ENCODE measurements at regions not wholly inside any gene's neighbourhood (a gene's known extent, or its start where the extent isn't known, plus 50 kb on each side); places are given as distances from the start of the nearest gene placed in this dataset.

DNA sequence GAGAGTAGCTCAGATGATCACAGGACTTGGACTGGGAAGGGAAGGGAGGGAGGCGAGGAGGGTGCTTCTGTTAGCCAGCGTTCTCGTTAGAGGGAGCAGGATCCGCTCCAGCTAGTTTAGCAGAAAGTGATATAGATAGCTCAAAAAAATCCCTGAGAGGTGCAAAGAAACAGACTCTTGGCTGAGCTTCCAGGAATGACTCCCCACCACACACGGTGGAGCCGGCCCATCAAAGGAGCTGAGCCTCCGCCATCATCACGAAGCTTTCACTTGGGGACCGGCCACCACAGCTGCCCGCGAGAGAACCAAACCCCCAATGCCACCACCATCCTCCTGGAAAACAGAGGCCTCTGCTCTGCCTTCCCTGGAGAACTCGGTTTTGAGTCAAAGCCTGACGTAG lies 124.6 kb upstream of the BCL2L14 start:
- DNase-seq (ENCODE audit: low read depth, low spot score) = no peak

DNA sequence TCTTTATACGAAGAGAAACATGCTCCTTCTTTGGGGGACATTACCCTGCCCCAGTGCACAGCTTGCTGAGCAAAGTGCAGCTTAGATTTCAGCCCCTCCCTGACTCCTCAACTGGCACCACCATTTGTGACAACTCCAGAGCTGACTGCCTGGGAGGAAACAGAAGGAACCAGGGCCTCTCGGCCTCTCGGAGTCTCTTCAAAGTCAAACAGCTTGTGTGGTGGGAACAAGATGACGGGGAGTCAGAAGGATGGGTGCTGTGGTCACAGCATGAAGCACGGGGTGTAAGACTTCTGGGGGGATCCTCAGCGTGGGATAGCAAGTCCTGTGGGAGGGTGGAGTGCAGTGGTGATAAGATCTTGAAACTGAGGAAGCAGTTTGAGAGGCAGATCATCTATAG lies 123.5 kb upstream of the BCL2L14 start:
- DNase-seq (ENCODE audit: low read depth, low spot score) = no peak

DNA sequence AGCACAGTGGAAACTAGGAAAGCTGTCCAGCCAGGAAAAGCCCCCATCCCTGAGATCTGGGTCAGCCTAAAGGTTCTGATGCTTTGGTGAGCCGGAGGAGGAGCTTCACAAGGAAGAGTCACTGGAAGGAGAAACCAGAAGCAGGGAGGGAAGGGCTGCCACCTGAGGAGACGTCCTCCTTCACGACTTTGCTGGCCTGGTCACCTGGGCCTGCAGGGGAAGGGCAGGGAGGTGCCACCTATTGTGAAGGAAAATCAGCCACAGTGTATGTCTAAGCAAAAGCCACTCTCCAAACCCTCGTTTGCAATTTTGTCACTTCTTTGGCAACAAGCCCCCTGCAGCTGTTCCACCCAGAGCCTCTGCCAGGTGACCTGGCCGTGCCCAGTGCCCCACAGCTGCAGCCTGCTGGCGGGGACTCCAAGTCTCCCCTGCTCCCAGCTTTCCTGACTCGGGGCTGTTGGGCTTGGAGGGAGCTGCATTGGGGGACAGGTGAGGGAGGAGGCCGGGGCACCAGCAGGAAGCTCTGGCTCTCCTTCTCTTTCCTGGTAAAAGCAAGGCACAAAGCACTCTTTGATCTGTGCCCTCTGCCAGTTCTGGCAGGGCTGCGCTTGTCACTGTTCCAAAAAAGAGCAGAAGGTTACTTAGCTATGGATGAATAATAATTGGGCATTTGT lies 120.9 kb upstream of the BCL2L14 start:
- DNase-seq (ENCODE audit: low read depth, low spot score) = no peak

DNA sequence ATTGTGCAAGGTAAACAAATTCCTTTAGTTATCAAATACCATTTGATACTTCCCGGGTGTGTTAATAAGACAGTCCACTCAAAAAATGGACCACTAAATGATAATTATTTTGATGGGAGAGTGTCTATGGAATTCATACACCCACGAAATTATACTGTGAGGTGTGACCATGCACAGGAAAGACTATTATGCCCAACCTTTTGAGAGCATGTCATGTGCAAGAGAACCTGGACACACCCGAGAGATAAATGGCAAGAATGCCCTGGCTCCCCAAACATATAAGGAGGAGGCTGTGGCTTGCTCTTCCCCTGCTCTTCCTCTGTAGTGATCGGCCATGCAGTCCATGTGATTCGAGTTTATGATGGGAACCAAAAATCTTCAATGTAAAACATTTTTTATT lies 119.5 kb upstream of the BCL2L14 start:
- no peak for DNase-seq (ENCODE audit: low read depth, low spot score)

DNA sequence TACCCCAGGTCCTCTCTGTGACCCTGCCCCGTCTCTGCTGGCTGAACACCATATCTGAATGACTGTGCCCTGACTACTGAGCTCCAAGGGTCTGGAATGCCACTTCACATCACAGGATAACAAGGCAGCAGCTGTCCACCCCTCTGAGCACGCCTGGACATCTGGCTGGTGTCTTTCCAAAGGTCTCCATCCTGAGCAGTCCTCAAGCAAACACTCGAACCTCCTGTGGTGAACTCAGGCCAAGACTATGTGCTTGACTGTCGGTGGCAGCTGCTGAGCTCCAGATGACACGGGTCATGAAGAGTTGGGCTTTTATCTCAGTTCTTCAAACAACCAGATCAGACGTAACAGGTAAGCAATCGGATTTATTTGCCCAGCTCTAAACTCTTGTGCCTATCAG lies 117.2 kb upstream of the BCL2L14 start:
- no peak for DNase-seq (ENCODE audit: low read depth, low spot score)

DNA sequence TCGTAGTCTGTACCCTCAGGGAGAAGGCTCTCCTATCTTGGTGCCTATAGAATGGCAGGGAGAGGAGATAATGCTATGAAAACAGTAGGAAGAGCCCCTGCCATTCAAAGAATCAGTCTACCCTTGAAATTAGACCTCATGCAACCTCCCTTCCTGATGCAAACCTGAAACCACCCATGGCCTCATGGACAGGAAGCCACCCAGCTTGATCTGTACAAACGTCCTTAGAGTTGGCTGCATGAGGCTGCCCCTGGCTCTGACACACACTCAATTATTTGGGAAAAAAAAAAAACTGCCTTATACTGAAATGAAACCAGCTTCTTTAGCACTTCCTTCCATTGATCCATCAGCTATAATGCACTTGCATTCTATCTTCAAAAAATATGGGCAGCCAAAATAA lies 116.6 kb upstream of the BCL2L14 start:
- DNase-seq (ENCODE audit: low read depth, low spot score) = no peak

DNA sequence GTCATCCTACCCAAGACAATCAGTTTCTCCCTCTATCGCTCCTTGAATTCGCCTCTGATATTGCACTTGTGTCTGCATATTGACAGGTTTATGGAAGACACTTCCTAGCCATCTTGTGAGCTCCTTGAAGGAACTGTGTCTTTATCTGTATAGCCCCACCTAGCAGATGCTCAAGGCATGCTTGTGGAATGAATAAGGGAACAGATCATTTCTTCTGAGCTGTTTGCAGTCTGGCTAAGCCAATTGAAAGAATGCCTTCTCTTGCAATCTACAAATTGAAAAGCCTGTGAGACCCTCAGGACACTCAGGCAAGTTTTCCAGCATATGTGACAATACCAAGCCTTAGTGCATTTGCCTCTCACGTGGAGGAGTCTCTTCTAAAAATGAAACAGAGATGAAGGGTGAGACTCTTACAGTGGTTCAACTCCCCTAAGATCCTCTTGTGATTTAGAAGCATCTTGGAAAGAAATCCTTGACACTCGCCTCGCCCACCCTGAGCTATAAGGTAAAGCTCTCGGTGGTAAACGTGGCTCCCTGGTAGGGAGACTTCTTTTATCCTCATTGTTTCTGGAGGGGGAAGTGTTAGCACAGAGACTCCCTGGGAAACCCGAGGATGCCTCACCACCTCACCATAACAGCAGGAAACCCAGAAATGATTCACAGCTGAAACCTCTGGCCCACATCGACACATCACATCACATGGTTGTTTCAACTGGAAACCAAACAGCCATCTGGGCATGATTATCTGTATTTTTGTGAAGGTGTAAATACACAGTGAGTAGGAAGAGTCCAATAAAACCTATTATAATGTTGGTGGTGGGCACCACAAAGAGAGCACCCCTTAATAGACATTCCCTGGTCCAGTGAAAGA lies 112.3 kb upstream of the BCL2L14 start:
- DNase-seq (ENCODE audit: low read depth, low spot score) = no peak

DNA sequence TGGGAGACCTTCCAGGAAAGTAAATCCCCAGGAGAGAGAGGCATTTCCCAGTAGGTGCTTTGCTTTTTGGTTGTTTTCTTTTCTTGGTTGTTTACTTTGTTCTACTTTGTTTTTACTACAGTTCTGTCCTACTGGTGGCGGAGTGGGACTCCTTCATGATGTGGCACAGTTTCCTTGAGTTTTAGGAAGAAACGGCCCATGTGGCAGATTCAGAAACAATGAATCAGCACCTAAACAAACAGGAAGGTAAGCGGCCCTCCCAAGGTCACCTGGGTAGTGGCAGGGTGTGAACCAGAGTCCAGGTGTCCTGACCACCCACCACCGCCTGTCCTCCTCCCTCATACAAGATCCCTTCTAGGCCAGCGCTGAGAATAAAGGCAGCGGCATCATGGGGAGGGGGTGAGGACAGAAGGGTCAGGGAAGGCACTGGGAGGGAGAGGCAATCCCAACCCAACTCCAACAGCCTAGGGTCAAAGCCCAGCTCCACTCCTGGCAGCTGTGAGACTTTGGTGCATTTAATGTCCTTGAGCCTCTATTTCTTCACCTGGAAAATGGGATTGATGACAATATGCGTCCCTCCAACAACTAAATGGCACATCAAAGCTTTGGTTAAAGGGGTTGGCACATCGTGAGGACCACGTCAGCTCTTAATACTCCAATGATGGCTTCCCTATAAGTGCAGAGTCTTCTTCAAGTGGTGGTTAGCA lies 111.5 kb upstream of the BCL2L14 start:
- DNase-seq (ENCODE audit: low read depth, low spot score) = no peak

DNA sequence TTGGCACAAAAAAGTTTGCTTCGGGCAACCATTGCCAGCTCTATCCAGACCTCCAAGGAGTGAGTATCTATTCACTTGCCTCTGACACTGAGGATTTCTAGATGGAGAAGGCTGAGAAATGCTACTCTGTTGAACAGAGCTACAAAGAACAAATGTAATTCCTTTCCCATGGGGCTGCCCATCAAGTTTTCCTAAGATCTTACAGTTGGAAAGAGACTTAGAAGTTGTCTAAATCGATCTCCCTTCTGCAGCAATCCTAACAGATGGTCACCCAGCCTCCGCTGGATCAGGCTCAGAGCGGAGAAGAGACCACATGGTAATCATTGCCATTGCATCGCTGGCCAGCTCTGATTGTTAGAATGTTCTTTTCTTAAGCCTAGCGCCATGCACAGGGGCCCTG lies 110.1 kb upstream of the BCL2L14 start:
- DNase-seq (ENCODE audit: low read depth, low spot score) = no peak

DNA sequence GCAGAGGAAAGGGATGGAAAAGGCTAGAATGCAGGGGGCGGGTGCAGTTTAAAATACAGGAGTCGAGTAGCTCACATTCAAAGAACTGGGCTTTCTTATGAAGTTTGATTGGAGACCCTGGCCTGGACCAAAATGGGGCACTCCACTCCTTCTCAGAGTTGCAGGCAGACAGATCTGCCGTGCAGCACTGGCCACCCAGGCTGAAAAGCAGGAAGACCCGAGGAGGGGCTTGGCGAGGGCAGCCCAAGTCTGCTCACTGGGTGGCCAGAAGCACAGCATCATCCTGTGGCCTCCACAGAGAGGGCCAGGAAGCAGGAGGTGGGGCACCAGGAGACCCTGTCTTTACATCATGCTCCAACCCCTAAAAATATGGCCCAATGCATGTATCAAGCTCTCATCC lies 109.1 kb upstream of the BCL2L14 start:
- DNase-seq (ENCODE audit: low read depth, low spot score) = no peak

DNA sequence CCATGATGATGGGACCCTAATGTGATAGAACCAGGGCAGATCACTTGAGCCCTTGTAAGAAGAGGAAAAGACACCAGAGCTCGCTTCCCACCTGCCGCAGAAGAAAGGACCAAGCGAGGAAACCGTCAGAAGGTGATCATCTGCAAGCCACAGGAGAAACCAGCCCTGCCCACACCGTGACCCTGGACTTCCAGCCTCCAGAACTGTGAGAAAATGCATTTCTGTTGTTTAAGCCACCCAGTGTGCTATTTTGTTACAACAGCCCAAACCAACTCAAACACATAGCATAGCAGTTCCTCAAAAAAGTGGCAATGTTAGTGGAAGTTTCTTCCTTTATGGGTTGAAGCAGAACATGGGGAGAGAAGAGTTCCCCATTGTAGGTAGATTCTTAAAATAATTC lies 107.9 kb upstream of the BCL2L14 start:
- DNase-seq (ENCODE audit: low read depth, low spot score) = no peak

DNA sequence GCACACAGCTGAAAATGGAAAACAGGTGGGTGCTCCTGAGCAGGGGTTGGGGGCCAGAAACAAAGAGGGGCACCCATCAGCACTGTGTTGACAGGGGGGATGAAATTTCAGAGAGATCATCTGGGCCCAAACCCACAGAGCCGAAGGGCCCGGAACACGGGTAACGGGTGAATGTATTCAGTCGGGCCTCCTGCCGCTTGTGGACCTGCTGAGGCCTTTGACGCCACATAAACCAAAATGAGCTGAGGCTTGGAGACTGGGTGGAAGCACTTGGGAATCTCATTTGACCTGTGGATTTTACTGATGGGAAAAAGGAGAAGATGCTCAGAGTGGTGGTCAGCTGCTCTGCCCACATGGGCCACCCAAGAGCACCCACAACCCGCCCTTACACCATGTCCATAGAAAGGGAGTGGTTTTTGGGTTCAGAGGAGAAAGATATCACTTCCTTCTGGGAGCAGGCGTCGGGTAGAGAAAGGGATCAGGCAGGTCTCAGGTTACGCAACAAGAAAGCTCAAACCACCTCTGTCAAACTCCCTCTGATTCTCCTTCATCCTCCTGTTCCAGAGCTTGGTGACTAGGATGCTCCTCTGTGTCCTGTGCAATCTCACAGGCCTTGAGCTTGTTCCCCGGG lies 106.8 kb upstream of the BCL2L14 start:
- no peak for DNase-seq (ENCODE audit: low read depth, low spot score)

DNA sequence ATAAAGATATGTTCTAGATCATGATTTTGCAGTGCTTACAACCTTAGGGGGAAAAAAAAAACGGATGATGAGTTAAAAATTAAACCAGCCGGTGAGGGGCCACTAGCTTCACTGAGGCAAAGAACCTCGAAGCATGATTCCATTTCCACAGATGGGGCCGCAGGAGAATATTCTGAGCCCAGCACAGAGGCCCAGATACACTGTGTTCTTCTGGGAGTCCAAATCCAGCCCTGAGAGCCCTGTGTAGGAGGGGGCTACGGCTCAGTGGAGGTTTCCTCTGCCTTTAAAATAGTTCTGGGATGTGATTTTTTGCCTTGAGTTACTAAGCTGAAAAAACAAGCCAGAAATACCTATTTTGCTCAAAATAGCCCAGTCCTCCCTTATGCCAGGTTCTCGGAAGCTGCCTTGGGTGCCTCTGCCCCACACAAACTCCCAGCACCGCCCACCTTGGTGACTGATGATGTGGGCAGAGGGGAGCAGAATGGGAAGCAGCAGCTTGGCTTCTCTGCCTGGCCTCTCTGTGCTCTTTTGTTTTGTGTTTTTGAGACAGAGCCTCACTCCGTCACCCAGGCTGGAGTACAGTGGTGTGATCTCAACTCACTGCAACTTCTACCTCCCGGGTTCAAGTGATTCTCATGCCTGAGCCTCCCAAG lies 105.4 kb upstream of the BCL2L14 start:
- DNase-seq (ENCODE audit: low read depth, low spot score) = no peak

DNA sequence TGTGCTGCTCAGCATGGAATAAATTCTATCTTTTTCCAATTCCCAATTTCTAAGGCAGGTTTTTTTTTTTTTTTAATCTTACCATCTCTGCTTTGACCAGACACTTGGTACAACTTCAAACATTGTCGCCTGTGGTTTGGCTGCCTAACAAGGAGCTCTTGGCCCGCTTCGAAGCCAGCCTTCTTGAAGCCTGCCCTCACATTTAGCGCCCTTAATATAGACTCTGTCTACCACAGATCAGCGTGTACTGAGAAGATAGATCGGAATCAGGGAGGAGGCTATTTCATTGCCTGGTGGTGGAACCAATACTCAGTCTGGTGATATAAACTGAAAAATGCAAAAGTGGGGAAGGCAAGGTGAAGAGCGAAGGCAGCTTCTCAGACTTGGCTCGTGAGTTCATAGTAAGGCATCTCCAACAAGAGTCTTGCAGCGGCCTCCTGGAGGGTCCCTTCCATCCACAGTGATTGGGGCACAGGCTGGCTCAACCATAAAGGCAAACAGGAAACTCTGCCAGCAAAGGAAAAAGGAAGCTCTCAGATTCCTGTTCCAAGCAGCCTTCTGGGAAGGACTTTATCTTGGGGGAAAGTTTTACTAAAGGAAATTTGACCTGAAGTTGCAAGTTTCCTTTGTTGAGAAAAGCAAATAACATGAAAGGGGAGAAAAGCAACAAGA lies 103.2 kb upstream of the BCL2L14 start:
- no peak for DNase-seq (ENCODE audit: low read depth, low spot score)

DNA sequence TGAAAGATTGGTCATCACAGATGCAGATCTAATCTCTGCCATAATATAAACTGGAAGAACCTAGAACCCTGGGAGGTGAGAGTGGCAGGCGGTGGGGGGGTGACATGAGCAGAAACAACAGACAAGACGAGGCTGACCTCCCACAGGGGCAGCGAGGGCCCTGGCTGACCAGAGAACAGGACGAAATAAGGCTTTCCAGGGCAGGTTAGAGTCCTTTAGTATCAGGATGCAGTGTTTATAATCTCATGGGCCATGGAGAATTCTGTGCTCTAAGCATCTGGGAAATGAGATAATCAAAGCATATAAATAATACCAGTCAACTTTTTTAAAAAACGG lies 102.7 kb upstream of the BCL2L14 start:
- DNase-seq (ENCODE audit: low read depth, low spot score) = no peak

DNA sequence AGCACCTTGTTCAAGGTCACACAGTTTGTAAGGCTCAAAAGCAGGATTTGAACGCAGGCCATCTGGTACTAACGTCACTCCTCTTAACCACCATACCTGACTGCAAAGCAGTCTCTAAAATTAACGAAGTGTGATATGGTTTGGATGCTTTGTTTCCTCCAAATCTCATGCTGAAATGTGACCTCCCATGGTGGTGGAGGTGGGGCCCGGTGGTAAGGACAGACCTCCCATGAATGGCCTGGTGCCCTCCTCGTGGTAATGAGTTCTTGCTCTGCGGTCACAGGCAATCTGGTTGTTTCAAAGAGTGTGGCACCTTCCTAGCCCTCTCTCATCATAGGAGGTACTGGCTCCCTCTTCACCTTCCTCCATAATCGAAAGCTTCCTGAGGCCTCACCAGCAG lies 102.2 kb upstream of the BCL2L14 start:
- no peak for DNase-seq (ENCODE audit: low read depth, low spot score)

DNA sequence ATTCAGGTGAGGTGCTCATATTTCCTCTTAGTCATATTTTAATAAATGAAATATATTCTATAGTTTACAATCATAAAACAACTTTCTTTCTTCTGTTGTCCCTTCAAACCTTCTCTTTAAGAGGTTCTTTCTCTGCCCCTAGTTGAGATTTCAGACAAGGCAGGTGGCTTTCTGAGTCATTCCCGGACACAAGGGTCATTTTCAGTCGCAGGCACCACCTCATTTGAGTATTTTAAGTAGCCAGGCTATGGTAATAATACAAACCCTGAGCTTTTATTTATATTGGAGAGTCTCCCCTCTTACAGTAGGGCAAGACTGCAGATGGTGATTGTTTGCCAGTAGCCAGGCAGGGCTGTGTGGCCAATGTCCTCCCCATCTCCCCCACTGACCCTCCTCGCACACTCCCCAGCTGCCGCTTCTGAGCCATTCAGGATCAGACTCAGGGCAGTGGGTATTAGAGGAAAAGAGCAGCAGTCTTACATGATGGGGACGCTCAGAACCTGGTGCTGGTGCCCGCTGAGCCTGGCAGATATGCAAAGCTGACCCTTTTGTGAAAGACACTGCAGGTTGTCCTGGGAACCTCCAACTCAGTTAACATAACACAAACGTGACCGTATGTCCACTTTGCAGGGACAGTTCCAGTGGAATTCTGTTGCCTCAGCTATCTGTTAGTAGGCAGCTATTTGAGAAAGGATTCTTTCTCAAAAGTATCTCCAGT lies 101.1 kb upstream of the BCL2L14 start:
- DNase-seq (ENCODE audit: low read depth, low spot score) = peak; percentile 18

DNA sequence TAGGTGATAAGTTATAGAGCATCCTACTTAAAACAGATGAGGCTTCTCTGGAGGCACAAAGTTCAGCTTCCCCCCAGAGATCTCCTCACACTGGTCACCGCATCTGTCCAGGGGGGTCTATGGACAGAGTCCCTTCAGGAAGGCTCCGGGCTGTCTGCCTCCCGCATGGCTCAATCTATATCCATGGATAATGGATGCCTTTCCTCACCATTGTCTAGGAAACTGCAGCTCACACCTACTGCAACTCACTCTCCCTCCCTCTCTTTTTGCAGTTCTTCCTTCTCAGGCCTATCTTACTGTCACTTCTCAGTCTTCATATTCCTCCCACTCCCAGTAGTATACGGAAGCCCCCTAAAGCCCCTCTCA lies 100.6 kb upstream of the BCL2L14 start:
- DNase-seq (ENCODE audit: low read depth, low spot score) = no peak

DNA sequence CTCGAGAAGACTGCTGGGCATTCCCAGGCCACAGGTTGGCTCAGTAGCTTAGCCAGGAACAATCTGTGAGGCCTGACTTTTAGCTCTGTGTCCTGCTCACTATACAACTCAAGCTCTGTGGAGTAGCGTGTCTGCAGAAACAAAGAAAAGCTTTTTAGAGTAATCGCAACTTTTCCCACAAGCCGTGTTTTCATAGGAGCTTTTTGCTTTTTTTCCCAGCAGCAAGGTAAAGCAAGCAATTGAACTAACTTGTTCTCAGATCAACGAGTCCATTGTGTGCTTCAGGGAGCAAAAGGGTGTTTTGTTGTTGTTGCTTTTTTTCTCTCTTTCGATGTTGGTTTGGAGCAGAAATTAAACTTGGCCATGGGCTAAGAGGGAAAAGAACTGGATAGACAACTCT lies 97.3 kb upstream of the BCL2L14 start:
- DNase-seq (ENCODE audit: low read depth, low spot score) = no peak

DNA sequence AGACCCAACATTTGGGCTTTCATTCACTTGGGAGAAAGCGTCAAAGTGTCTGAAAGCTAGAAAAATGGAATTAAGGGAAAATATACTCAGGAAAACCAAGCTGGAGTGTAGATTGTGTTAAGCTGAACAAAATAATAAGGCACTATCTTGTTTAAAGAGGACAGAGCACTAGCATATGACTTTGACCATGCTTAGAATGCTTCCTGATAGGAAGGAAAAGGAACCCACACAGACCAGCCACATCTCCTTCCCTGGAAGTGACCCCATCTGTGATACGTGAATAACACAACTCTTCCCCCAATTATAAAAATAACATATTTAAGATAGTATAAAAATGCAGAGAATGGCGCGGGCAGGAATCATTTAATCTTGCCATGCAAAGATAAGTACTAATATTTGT lies 94.7 kb upstream of the BCL2L14 start:
- no peak for DNase-seq (ENCODE audit: low read depth, low spot score)

Data from ELF-1 (cell line).